Osteoblast (primary cell): ENCODE measurements at regions not wholly inside any gene's neighbourhood (a gene's known extent, or its start where the extent isn't known, plus 50 kb on each side); places are given as distances from the start of the nearest gene placed in this dataset.

ENCODE experiments used
- DNase-seq: peaks from one replicate; pipeline ENCODE4 v3.0.0; 2011; ENCODE audit warnings: low spot score, mixed read lengths; ENCODE audit not compliant: insufficient read length; ENCODE audit errors: missing footprints
- H2AFZ ChIP-seq: 2 replicates; pipeline ENCODE4 v1.6.0; 2011; ENCODE audit warnings: mild to moderate bottlenecking, low read length
- H3K27ac ChIP-seq: 2 replicates; pipeline ENCODE4 v1.5.1; 2011; ENCODE audit warnings: mild to moderate bottlenecking, low read depth, low read length, moderate library complexity
- H3K27me3 ChIP-seq: 2 replicates; pipeline ENCODE4 v1.6.0; 2012; ENCODE audit warnings: mild to moderate bottlenecking, control low read depth, inconsistent platforms, low read length, moderate library complexity; ENCODE audit not compliant: insufficient read depth
- H3K36me3 ChIP-seq: 2 replicates; pipeline ENCODE4 v1.5.1; 2011; ENCODE audit warnings: mild to moderate bottlenecking, low read length, control low read depth, moderate library complexity; ENCODE audit not compliant: insufficient read depth
- H3K4me1 ChIP-seq: 2 replicates; pipeline ENCODE4 v1.5.1; 2011; ENCODE audit warnings: mild to moderate bottlenecking, low read length, control low read depth, moderate library complexity; ENCODE audit not compliant: insufficient read depth
- H3K4me2 ChIP-seq: 2 replicates; pipeline ENCODE4 v1.6.0; 2011; ENCODE audit warnings: mild to moderate bottlenecking, low read length; ENCODE audit not compliant: insufficient read depth
- H3K4me3 ChIP-seq: fragments of 200-600 bp; sonication (generic); 3 replicates; pipeline ENCODE4 v1.5.1; 2012; ENCODE audit warnings: mild to moderate bottlenecking, low read length, inconsistent platforms; ENCODE audit not compliant: insufficient read depth
- H3K79me2 ChIP-seq: 2 replicates; pipeline ENCODE4 v1.6.0; 2012; ENCODE audit warnings: mild to moderate bottlenecking, low read length, control low read depth, inconsistent platforms; ENCODE audit not compliant: insufficient read depth
- H3K9me3 ChIP-seq: 2 replicates; pipeline ENCODE4 v1.5.1; 2011; ENCODE audit warnings: low read depth, low read length, control low read depth
- H4K20me1 ChIP-seq: 2 replicates; pipeline ENCODE4 v1.6.0; 2012; ENCODE audit warnings: mild to moderate bottlenecking, low read length, control low read depth; ENCODE audit not compliant: insufficient read depth
- CTCF ChIP-seq: IDR thresholded peaks from 2 replicates; pipeline ENCODE4 v1.5.1; 2011; ENCODE audit warnings: mild to moderate bottlenecking, low read depth, low read length, moderate library complexity; ENCODE audit errors: extremely low read depth

- no peak overlapping the region for H3K27ac ChIP-seq
- DNase-seq: no peak
- no peaks in the 10 kb centered on the region for H3K9me3 ChIP-seq
- H3K4me3 ChIP-seq: no peak overlapping the region
- H3K36me3 ChIP-seq: no peaks in the 10 kb centered on the region
- no peak overlapping the region for H3K4me2 ChIP-seq
- no peak overlapping the region for H2AFZ ChIP-seq
- TF ChIP-seq CTCF: no peak
- H3K4me1 ChIP-seq: no peaks in the 10 kb centered on the region
- H4K20me1 ChIP-seq: no peaks in the 10 kb centered on the region
- H3K79me2 ChIP-seq: no peaks in the 10 kb centered on the region
- H3K27me3 ChIP-seq: no peaks in the 10 kb centered on the region
Observed at GRCh38 chr6:120990866-120991265, 343.4 kb downstream of the TBC1D32 start.

DNA sequence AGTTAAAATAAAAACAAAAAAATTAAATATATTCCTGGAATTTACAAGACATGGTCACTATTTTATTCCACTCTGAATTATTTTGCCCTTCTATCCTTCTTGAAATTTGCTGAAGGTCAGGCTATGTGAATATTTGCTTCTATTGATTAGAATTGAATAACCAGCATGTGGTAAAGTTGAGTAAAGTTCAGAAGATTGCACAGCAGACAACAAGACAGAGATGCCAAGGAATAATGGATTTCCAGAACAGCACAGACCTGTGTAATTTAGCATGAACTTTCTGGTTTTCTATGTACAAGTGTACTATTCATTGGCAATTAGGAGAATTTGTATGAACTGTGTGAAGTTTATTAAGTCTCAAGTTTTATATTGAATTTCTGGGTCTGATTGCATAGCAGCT lies 352.4 kb downstream of the TBC1D32 start:
- Histone ChIP-seq H3K27me3 (no peaks in the 10 kb centered on the region), H3K79me2 (no peaks in the 10 kb centered on the region), H3K4me2 (no peak overlapping the region), H3K36me3 (no peaks in the 10 kb centered on the region), H4K20me1 (no peaks in the 10 kb centered on the region), H2AFZ (no peak overlapping the region), H3K4me3 (no peak overlapping the region), H3K9me3 (no peaks in the 10 kb centered on the region), H3K4me1 (no peaks in the 10 kb centered on the region), H3K27ac (no peak overlapping the region)
- no peak for DNase-seq
- no peak for TF ChIP-seq CTCF

GRCh38 chr6:120966321-120966720 lies 368.0 kb downstream of the TBC1D32 start:
- H3K27me3 ChIP-seq: no peaks in the 10 kb centered on the region
- no peak for TF ChIP-seq CTCF

DNA sequence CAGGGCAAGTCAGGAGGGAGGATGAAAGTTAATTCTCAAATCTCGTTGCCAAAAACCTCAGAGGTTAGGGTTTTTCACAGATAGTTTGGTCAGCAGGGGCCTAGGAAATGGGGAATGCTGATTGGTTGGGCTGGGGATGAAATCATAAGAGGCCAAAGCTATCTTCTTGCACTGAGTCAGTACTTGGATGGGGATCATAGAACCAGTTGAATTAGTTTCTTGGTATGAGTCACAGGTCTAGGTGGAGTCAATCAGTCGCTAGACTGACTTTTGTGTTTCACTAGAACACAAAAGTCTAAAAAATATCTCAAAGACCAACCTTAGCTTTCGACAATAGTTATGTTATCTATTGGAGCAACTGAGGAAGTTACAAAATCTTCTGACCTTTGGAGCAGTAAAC lies 368.5 kb downstream of the TBC1D32 start:
- Histone ChIP-seq H3K27ac (no peak overlapping the region), H3K36me3 (no peaks in the 10 kb centered on the region), H3K4me2 (no peak overlapping the region), H3K9me3 (no peaks in the 10 kb centered on the region), H2AFZ (no peak overlapping the region), H3K27me3 (no peaks in the 10 kb centered on the region), H3K4me3 (no peak overlapping the region), H4K20me1 (no peaks in the 10 kb centered on the region), H3K4me1 (no peaks in the 10 kb centered on the region), H3K79me2 (no peaks in the 10 kb centered on the region)
- DNase-seq: no peak
- no peak for TF ChIP-seq CTCF

More at GRCh38 chr6:120966321-120966720, 368.0 kb downstream of the TBC1D32 start:
- H3K79me2 ChIP-seq: no peaks in the 10 kb centered on the region
- no peak overlapping the region for H3K4me3 ChIP-seq
- DNase-seq: no peak
- H4K20me1 ChIP-seq: no peaks in the 10 kb centered on the region
- H3K9me3 ChIP-seq: no peaks in the 10 kb centered on the region
- H3K27ac ChIP-seq: no peak overlapping the region
- no peaks in the 10 kb centered on the region for H3K36me3 ChIP-seq
- no peaks in the 10 kb centered on the region for H3K4me1 ChIP-seq
- H3K4me2 ChIP-seq: no peak overlapping the region
- H2AFZ ChIP-seq: no peak overlapping the region
